H1 (cell line): ENCODE measurements at regions not wholly inside any gene's neighbourhood (a gene's known extent, or its start where the extent isn't known, plus 50 kb on each side); places are given as distances from the start of the nearest gene placed in this dataset.

Source experiments
- ASH2L ChIP-seq: fragments of 200-600, 300-600 bp; sonication (generic); IDR thresholded peaks from one replicate; pipeline ENCODE4 v1.7.1; 2017; ENCODE audit warnings: low read length
- CHD7 ChIP-seq: fragments of 300-600 bp; sonication (generic); IDR thresholded peaks from 2 replicates; pipeline ENCODE4 v1.7.1; 2012; ENCODE audit warnings: low read length, moderate library complexity, mild to moderate bottlenecking, inconsistent platforms; ENCODE audit not compliant: insufficient replicate concordance
- CTCF ChIP-seq, 3 experiments: IDR thresholded peaks; 1 replicate in 2 of 3; 2 replicates in 1 of 3; pipeline versions ENCODE4 v1.5.1 to v1.6.1; 2011; ENCODE audit warnings: low read length in 3 of 3, mild to moderate bottlenecking in 3 of 3, inconsistent platforms in 2 of 3, low read depth in 1 of 3, moderate library complexity in 1 of 3; ENCODE audit not compliant: insufficient read depth in 1 of 3; ENCODE audit errors: control extremely low read depth in 1 of 3
- JUND ChIP-seq: IDR thresholded peaks from 2 replicates; pipeline ENCODE4 v1.6.1; 2011; ENCODE audit warnings: mild to moderate bottlenecking, improper control_type of control experiment, low read length
- POLR2A ChIP-seq, 2 experiments: IDR thresholded peaks; 1 replicate in 1 of 2; 2 replicates in 1 of 2; pipeline ENCODE4 v1.6.1; 2011; ENCODE audit warnings: low read depth in 2 of 2, low read length in 2 of 2, mild to moderate bottlenecking in 2 of 2; ENCODE audit errors: control extremely low read depth in 1 of 2
- POLR2AphosphoS5 ChIP-seq: IDR thresholded peaks from 2 replicates; pipeline ENCODE4 v1.6.1; 2011; ENCODE audit warnings: low read depth, low read length
- RNF2 ChIP-seq: fragments of 200-900, 300-1000 bp; sonication (generic); IDR thresholded peaks from 2 replicates; pipeline ENCODE4 v1.7.1; 2016; ENCODE audit warnings: borderline replicate concordance, low read depth, mild to moderate bottlenecking, antibody characterized with exemption, low read length; ENCODE audit not compliant: poor library complexity, severe bottlenecking; ENCODE audit errors: missing control alignments
- TCF12 ChIP-seq: IDR thresholded peaks from 2 replicates; pipeline ENCODE4 v1.6.1; 2011; ENCODE audit warnings: low read depth, mild to moderate bottlenecking, low read length

DNA sequence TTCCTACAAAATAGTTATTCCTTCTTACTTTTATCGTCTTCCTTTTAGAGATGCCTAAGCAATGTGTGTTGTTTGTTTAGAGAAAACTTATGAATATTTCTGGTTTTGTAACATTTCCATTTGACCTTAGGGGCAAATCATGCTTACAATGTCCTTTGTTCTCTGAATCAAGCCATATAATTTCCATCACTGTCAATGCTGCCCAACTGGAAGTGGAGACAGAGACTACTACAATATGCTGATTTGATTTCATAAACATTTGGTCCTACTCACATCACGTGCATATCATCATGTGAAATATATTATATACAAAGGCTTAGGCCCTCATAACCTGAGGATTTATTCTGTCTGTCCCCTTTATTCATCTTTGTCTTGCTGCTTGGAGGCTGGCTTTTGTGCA, 183.2 kb upstream of the CD180 start:
- TF ChIP-seq POLR2A (IDR thresholded peaks at IDR 0.05; ENCODE audit: control extremely low read depth in 1 of 2, low read depth in 2 of 2, low read length in 2 of 2) (no peak), CTCF (IDR thresholded peaks at IDR 0.05; ENCODE audit: control extremely low read depth in 1 of 3, insufficient read depth in 1 of 3, low read depth in 1 of 3, low read length in 3 of 3) (no peak), TCF12 (no peak), POLR2AphosphoS5 (no peak), ASH2L (no peak), CHD7 (no peak), RNF2 (no peak), JUND (no peak)
